OCI-LY7 (cell line): ENCODE measurements at regions not wholly inside any gene's neighbourhood (a gene's known extent, or its start where the extent isn't known, plus 50 kb on each side); places are given as distances from the start of the nearest gene placed in this dataset.

ENCODE experiments used
- CTCF ChIP-seq: fragments of 200-600 bp; sonication (generic); conservative IDR thresholded peaks from 2 replicates; pipeline ENCODE4 v1.5.1; 2014; ENCODE audit warnings: mild to moderate bottlenecking, antibody characterized with exemption, low read length, moderate library complexity, mixed read lengths
- EZH2phosphoT487 ChIP-seq: fragments of 200-600 bp; sonication (generic); IDR thresholded peaks from 2 replicates; pipeline ENCODE4 v1.6.1; 2018; ENCODE audit warnings: low read depth, borderline replicate concordance, mild to moderate bottlenecking, mixed run types, antibody characterized with exemption, low read length, moderate library complexity, mixed read lengths

GRCh38 chr12:130073721-130074120 is 88.5 kb upstream of the FZD10 start:
- TF ChIP-seq EZH2phosphoT487 (no peak), CTCF (no peak)
